ENCODE measurements at regions not wholly inside any gene's neighbourhood (a gene's known extent, or its start where the extent isn't known, plus 50 kb on each side); places are given as distances from the start of the nearest gene placed in this dataset.

DNA sequence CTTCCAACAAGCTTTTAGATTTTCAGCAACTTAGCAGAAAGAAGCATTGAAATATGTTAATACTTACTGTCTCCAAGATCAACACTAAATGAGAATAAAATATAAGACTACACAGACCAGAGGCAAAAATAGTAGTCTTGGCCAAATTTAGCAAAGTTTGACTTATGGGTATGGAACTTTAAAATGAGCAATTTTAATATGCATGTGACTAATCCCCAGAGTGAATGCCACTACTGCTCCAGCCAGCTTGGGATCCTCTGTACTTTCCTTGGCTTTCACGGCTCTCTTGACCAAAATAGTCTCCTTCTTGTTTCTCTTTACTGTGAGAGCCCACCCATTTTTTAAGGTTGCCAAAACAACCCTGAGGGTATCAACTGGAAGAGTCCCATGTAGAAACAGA lies 148.0 kb upstream of the GRIA1 start:
- DNase-seq (ENCODE audit: low spot score in 2 of 2), result no peak
- H3K9me3 ChIP-seq, result no peaks in the 10 kb centered on the region
- H3K27ac ChIP-seq, result no peak overlapping the region
- no peaks in the 10 kb centered on the region for H3K36me3 ChIP-seq
- no peaks in the 10 kb centered on the region for H3K27me3 ChIP-seq
- 67% methylated on average over 1 of the region's 1 CpG for WGBS
- H3K4me1 ChIP-seq, result no peaks in the 10 kb centered on the region
- TF ChIP-seq EP300 (IDR thresholded peaks at IDR 0.05), result no peak
- no peak overlapping the region for H3K4me3 ChIP-seq

DNA sequence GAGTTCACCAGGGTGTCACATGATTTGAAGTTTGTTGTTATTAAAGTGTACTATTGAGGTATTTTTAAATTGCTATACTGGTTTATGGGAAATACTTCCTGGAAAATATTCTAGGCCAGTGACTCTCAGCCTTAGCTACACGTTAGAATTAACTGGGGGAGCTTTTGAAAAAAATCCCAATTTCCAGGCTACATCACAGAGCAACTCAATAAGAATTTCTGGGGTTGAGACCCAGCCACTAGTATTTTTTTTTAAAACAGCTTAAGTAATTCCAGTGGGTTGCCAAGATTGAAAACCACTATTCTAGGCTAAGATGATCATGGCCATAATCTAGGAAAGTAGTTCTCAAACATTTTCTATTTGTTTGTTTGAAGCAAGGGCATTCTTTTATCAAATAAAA lies 142.9 kb upstream of the GRIA1 start:
- H3K9me3 ChIP-seq, result no peaks in the 10 kb centered on the region
- no peak for DNase-seq (ENCODE audit: low spot score in 2 of 2)
- no peaks in the 10 kb centered on the region for H3K27me3 ChIP-seq
- no peaks in the 10 kb centered on the region for H3K4me1 ChIP-seq
- 49% methylated on average over 1 of the region's 1 CpG for WGBS
- TF ChIP-seq POLR2AphosphoS5 (IDR thresholded peaks at IDR 0.05) (no peak), EP300 (IDR thresholded peaks at IDR 0.05) (no peak), POLR2A (IDR thresholded peaks at IDR 0.05) (no peak)
- TF ChIP-seq, protein P1, sequence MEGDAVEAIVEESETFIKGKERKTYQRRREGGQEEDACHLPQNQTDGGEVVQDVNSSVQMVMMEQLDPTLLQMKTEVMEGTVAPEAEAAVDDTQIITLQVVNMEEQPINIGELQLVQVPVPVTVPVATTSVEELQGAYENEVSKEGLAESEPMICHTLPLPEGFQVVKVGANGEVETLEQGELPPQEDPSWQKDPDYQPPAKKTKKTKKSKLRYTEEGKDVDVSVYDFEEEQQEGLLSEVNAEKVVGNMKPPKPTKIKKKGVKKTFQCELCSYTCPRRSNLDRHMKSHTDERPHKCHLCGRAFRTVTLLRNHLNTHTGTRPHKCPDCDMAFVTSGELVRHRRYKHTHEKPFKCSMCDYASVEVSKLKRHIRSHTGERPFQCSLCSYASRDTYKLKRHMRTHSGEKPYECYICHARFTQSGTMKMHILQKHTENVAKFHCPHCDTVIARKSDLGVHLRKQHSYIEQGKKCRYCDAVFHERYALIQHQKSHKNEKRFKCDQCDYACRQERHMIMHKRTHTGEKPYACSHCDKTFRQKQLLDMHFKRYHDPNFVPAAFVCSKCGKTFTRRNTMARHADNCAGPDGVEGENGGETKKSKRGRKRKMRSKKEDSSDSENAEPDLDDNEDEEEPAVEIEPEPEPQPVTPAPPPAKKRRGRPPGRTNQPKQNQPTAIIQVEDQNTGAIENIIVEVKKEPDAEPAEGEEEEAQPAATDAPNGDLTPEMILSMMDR (IDR thresholded peaks at IDR 0.05), result no peak
- H3K27ac ChIP-seq, result no peak overlapping the region
- H3K36me3 ChIP-seq, result no peaks in the 10 kb centered on the region
- no peak overlapping the region for H3K4me3 ChIP-seq

DNA sequence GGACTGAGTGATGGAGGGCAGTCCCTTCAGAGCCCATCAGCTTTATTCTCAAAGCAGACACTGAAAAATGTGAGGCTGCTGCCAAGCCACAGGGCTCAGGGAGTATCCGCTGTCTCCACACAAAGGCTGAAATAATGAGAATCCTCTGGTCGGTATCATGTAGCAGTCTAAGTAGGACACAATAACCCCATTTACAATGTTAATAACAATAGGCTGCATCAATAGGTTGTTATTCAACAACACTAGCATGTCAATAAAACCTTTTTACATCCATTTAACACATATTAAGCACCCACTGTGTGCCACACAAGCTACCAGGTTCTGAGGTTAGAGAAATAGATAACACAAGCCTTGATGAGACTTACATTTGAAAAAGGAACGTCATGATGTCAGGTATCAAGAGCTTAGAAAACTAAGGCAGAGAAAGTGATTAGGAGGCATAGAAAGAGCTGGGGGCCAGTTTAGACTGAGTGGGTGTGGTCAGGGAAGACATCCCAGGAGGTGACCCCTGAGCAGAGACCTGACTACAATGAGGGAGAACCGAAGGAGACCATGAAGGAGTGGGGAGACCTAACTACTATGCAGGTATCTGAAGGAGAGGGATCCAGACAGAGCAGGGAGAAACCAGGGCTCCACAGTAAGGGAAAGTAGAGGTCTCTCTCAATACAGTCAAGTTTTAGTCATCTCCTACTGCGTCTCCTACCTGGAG lies 140.1 kb upstream of the GRIA1 start:
- H3K4me3 ChIP-seq, result no peak overlapping the region
- no peak overlapping the region for H3K27ac ChIP-seq
- H3K4me1 ChIP-seq, result no peaks in the 10 kb centered on the region
- H3K27me3 ChIP-seq, result no peaks in the 10 kb centered on the region
- H3K9me3 ChIP-seq, result no peaks in the 10 kb centered on the region
- TF ChIP-seq, protein P1 (IDR thresholded peaks at IDR 0.05), result no peak
- TF ChIP-seq EP300 (IDR thresholded peaks at IDR 0.05) (no peak), POLR2AphosphoS5 (IDR thresholded peaks at IDR 0.05) (no peak), POLR2A (IDR thresholded peaks at IDR 0.05) (no peak)
- no peak for DNase-seq (ENCODE audit: low spot score in 2 of 2)
- WGBS, result 61% methylated on average over 5 of the region's 5 CpGs
- H3K36me3 ChIP-seq, result no peaks in the 10 kb centered on the region

DNA sequence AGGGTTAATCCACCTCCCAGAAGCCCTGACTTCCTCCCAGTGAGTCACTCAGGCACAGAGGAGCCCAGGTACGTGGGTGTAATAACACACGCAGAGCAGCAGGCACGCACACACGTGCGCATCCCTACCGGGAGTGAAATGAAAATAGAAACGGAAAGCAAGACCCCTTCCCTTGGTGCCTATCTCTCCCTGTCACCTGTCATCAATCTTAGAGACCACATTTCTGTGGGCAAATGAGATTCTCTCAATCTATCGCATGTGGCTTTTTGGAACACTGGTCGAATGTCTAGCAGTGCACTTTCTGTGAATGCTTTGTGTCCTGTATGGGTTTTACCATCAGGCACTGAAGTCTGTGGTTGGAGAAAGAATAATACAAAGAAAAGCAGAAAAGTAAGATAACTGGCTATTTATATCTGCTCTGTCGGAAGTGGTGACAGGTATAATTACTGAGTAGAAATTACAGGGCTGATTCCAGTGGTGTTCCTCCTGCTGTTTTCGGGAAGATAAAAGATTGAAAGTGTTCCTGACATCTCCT lies 137.7 kb upstream of the GRIA1 start:
- Histone ChIP-seq H3K4me3 (no peak overlapping the region), H3K36me3 (no peaks in the 10 kb centered on the region)
- TF ChIP-seq, protein P1 (IDR thresholded peaks at IDR 0.05), result no peak
- TF ChIP-seq EP300 (IDR thresholded peaks at IDR 0.05) (no peak), POLR2A (IDR thresholded peaks at IDR 0.05) (no peak), POLR2AphosphoS5 (IDR thresholded peaks at IDR 0.05) (no peak)

DNA sequence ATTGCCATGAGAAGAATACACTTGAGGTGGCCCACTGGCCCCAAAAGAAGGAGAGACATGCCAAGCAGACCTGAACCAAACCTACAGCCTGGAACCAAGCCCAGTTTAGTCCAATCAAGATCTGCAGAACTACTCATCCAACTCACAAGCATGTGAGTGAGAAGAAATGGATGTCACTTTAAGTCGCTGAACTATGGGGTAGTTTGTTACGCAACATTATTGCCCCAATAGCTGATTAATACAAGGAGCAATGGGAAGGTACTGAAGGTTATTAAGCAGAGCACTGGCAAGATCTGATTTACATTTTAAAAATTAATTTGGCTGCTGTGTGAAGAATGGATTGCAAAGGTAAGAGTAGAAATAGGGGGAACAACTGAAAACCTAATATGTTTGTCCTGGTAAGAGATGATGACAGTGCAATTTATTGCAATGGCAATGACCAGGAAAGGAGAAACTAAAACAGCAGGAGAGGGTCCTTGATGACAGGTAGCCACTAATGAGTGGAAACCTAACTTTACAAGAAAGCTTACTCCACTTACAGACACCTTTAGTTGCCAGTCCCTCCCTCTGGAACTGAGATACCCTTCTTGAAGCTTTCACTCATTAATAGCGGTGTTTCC lies 132.9 kb upstream of the GRIA1 start:
- TF ChIP-seq, protein P1 (IDR thresholded peaks at IDR 0.05), result no peak
- no peak for TF ChIP-seq EP300 (IDR thresholded peaks at IDR 0.05)
- no peak for TF ChIP-seq POLR2AphosphoS5 (IDR thresholded peaks at IDR 0.05)
- TF ChIP-seq POLR2A (IDR thresholded peaks at IDR 0.05), result no peak

More for the DNA sequence above, 137.7 kb upstream of the GRIA1 start:
- Histone ChIP-seq H3K9me3 (no peaks in the 10 kb centered on the region), H3K27ac (no peak overlapping the region), H3K4me1 (no peaks in the 10 kb centered on the region), H3K27me3 (no peaks in the 10 kb centered on the region)
- DNase-seq (ENCODE audit: low spot score in 2 of 2), result no peak
- 38% methylated on average over 11 of the region's 11 CpGs for WGBS

More for the DNA sequence above, 132.9 kb upstream of the GRIA1 start:
- DNase-seq (ENCODE audit: low spot score in 2 of 2), result no peak
- Histone ChIP-seq H3K27me3 (no peaks in the 10 kb centered on the region), H3K4me1 (no peaks in the 10 kb centered on the region), H3K36me3 (no peaks in the 10 kb centered on the region), H3K9me3 (no peaks in the 10 kb centered on the region), H3K27ac (no peak overlapping the region), H3K4me3 (no peak overlapping the region)
- WGBS, result 95% methylated on average over 3 of the region's 3 CpGs
